Urinary bladder (tissue), 4 donors: ENCODE measurements at regions not wholly inside any gene's neighbourhood (a gene's known extent, or its start where the extent isn't known, plus 50 kb on each side); places are given as distances from the start of the nearest gene placed in this dataset. TPM values are rescaled to one million over a fixed set of nuclear protein-coding genes. Genes with fewer than 3 reads are reported as not detected.

ENCODE experiments used
- DNase-seq: peaks from one replicate; pipeline ENCODE4 v3.0.0-alpha.2; 2015; ENCODE audit errors: extremely low spot score
- H3K27ac ChIP-seq: one replicate; pipeline ENCODE4 v1.5.1; 2013; ENCODE audit warnings: low read depth, mild to moderate bottlenecking, moderate library complexity
- H3K36me3 ChIP-seq: one replicate; pipeline ENCODE4 v1.6.1; 2013; ENCODE audit warnings: mild to moderate bottlenecking, moderate library complexity; ENCODE audit not compliant: insufficient read depth
- H3K4me1 ChIP-seq: one replicate; pipeline ENCODE4 v1.6.1; 2013; ENCODE audit warnings: mild to moderate bottlenecking, moderate library complexity; ENCODE audit not compliant: insufficient read depth
- H3K4me3 ChIP-seq: one replicate; pipeline ENCODE4 v1.5.1; 2013; ENCODE audit warnings: low read depth, low read length
- WGBS: extraction: QIAGEN DNeasy Blood & Tissue Kit; methylation state at CpG from one replicate; pipeline ENCODE4 v1.1.7; 2013; 5-methylcytosine and 5-hydroxymethylcytosine counted together
- small RNA-seq: library from RNA; depleted of rRNA; stranded (forward); fragments of <200 nt; gene quantifications from one replicate; pipeline ENCODE3, GENCODE V24; 2014
- donor health status: healthy with polysubstance abuse.
- donor health status: healthy.

DNA sequence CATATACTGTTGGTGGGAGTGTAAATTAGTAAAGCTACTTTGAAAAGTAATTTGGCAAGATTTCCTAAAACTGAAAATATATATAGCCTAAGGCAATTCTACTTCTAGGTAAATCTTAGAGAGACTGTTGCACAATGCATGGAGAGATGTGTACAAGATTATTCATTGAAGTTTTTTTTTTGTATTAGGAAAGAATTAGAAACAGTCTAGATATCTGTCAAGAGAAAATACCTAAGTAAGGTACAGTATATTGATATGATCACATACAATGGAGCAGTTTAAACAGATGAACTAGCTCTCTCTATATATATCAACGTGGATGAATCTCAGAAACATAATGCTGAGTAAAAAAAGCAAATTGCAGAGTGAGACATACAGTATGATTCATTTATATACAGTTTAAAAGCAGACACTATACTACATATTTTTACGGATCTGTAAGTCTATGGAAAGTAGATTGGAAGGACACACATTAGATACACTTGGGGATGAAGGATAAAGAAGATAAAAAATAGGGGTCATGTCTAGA lies 59.3 kb upstream of the ACVR1 start:
- H3K36me3 ChIP-seq = no peaks in the 10 kb centered on the region
- DNase-seq = no peak
- no peak overlapping the region for H3K27ac ChIP-seq
- 65% methylated on average over 2 of the region's 2 CpGs for WGBS
- H3K4me3 ChIP-seq = no peak overlapping the region
- no peaks in the 10 kb centered on the region for H3K4me1 ChIP-seq

- whole genome bisulfite sequencing = 61% methylated on average over 3 of the region's 3 CpGs
- Histone ChIP-seq H3K4me1 (no peaks in the 10 kb centered on the region), H3K4me3 (no peak overlapping the region), H3K36me3 (no peaks in the 10 kb centered on the region), H3K27ac (no peak overlapping the region)
- no peak for DNase-seq
Observed at GRCh38 chr2:157934684-157935377, 58.7 kb upstream of the ACVR1 start.

DNA sequence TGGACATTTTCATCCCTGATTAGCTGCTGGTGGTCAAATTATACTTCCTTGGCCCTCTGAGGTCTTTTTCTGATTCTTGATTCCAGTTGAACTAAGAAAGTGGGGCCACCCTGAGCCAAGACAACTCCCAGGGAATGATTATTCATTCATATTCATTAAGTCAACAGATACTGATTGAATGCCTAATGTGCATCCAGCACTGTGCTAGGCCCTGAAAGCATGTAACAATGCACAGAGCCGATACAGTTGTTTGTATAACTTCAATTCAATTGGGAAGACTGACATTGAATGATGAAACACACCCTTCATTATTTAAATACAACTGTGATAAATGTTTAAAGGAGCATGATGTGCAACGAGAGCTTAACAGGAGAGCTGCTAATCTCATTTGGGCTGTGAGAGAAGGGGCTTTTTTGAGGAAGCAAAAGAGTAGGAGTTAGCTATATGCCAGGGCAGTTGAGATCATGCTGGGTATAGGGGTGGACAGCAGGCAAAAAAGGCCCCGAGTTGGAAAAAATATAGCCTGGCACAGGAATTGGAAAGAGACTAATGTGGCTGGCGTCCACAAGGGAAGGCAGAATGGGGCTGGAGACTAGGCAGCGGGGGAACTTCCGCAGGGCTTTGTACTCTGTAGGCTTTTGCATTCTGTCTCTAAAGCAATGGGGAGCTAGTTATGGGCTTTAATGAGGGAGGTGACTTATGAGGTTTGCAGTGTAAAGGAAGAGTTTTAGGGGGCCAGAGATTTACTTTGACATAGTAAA lies 57.2 kb upstream of the ACVR1 start:
- Histone ChIP-seq H3K27ac (no peak overlapping the region), H3K4me1 (no peaks in the 10 kb centered on the region), H3K36me3 (no peaks in the 10 kb centered on the region), H3K4me3 (no peak overlapping the region)
- 58% methylated on average over 6 of the region's 6 CpGs for WGBS
- no peak for DNase-seq

GRCh38 chr2:157932480-157933159 lies 56.5 kb upstream of the ACVR1 start:
- no peak overlapping the region for H3K4me3 ChIP-seq
- no peaks in the 10 kb centered on the region for H3K36me3 ChIP-seq
- no peak for DNase-seq
- H3K27ac ChIP-seq = no peak overlapping the region
- 41% methylated on average over 10 of the region's 10 CpGs for WGBS
- no peaks in the 10 kb centered on the region for H3K4me1 ChIP-seq

GRCh38 chr2:157931542-157931941 lies 55.4 kb upstream of the ACVR1 start:
- no peak overlapping the region for H3K4me3 ChIP-seq
- 33% methylated on average over 1 of the region's 1 CpG for WGBS
- H3K4me1 ChIP-seq = no peaks in the 10 kb centered on the region
- H3K27ac ChIP-seq = no peak overlapping the region
- no peaks in the 10 kb centered on the region for H3K36me3 ChIP-seq
- DNase-seq = no peak

GRCh38 chr2:157930728-157931127 lies 54.6 kb upstream of the ACVR1 start:
- WGBS = 48% methylated on average over 2 of the region's 2 CpGs
- no peak for DNase-seq

DNA sequence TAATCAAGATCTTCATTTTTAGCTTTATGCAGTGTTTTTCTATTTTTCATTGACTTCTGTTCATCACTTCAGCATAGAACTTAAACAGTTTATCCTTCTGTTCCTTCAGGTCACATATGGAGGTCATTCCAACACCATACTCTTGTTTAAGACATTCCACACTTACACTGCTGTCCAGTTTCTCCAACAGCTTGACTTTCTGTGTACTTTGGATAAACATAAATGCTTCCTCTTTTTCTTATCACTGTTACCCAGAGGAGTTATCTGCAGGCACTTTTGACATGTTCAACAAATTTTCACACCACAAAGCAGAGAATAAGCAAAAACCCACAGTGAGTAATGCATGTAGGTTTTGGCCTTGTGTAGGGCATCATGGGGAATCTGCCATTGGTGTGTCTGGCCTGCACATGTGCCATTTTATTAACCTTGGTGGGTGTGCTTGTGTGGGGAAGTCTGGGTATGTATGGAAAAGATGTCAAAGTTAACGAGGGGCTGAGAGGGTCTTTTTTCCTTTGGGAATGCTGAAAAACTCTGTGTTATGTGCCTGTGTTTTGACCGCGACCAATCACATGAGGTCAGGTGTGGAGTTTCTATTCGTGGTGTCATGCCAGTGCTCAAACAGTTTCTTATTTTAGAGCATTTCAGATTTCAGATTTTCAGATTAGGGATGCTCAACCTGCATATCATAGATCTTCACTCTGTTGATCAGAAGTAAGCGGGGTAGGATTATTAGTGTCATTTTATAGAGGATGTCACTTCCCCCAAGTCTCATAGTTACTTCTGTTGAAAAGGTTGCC lies 53.9 kb upstream of the ACVR1 start:
- no peak overlapping the region for H3K4me3 ChIP-seq
- H3K4me1 ChIP-seq = no peaks in the 10 kb centered on the region
- DNase-seq = no peak
- no peak overlapping the region for H3K27ac ChIP-seq
- 75% methylated on average over 5 of the region's 5 CpGs for WGBS
- no peaks in the 10 kb centered on the region for H3K36me3 ChIP-seq

More at GRCh38 chr2:157930728-157931127, 54.6 kb upstream of the ACVR1 start:
- Histone ChIP-seq H3K36me3 (no peaks in the 10 kb centered on the region), H3K27ac (no peak overlapping the region), H3K4me3 (no peak overlapping the region), H3K4me1 (no peaks in the 10 kb centered on the region)

- H3K36me3 ChIP-seq = no peaks in the 10 kb centered on the region
- H3K4me1 ChIP-seq = no peaks in the 10 kb centered on the region
- DNase-seq = no peak
- no peak overlapping the region for H3K4me3 ChIP-seq
- no peak overlapping the region for H3K27ac ChIP-seq
Observed at GRCh38 chr2:157928372-157928771, 52.2 kb upstream of the ACVR1 start.

DNA sequence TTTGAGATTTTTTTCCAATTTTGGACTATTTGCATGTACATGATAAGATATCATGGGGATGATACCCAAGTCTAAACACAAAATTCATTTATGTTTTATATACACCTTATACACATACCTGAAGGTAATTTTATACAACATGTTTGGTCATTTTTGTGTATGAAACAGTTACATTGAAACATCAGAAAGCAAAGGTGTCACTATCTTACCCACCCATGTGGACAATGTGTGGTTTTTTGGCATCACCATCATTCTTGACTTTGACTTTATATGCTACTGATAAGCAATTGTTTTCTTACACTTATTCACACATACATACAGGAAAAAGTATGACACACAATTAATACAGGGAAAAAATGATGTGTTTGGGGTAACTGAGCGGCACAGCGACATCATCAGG lies 51.0 kb upstream of the ACVR1 start:
- H3K4me1 ChIP-seq = no peaks in the 10 kb centered on the region
- DNase-seq = no peak

More for the DNA sequence above, 51.0 kb upstream of the ACVR1 start:
- no peaks in the 10 kb centered on the region for H3K36me3 ChIP-seq
- no peak overlapping the region for H3K4me3 ChIP-seq
- H3K27ac ChIP-seq = no peak overlapping the region
- 99% methylated on average over 2 of the region's 2 CpGs for WGBS

Small RNA genes lying in the stretch of these regions (small RNA-seq; reads per million reads assigned to genes)
- not detected for gene RNU6-932P
